HG02943 (cell line): ENCODE measurements at regions not wholly inside any gene's neighbourhood (a gene's known extent, or its start where the extent isn't known, plus 50 kb on each side); places are given as distances from the start of the nearest gene placed in this dataset.

ENCODE experiments used
- ATAC-seq: cut with Tn5 transposase; IDR thresholded peaks from one replicate; pipeline ENCODE4 v1.9.1; 2021; ENCODE audit warnings: mild to moderate bottlenecking, low read depth, moderate library complexity; ENCODE audit not compliant: unreplicated experiment

GRCh38 chr13:106625578-106625977 is 57.6 kb upstream of the ARGLU1 start:
- ATAC-seq, result no peak

GRCh38 chr13:106623799-106624460 is 56.0 kb upstream of the ARGLU1 start:
- no peak for ATAC-seq

GRCh38 chr13:106621833-106622232 is 53.9 kb upstream of the ARGLU1 start:
- ATAC-seq, result no peak

GRCh38 chr13:106619688-106620555 is 52.0 kb upstream of the ARGLU1 start:
- peak; percentile 90 for ATAC-seq
